Glutamatergic neuron (in vitro differentiated cells): ENCODE measurements at regions not wholly inside any gene's neighbourhood (a gene's known extent, or its start where the extent isn't known, plus 50 kb on each side); places are given as distances from the start of the nearest gene placed in this dataset.
"Not testable (repeated sequence)": the region's sequence is repeated elsewhere in the genome, so short reads cannot be mapped to it uniquely, and the experiment has no call there.

Experiments
- DNase-seq: peaks from one replicate; pipeline ENCODE4 v3.0.0; 2022
- H3K27ac Mint-ChIP-seq: one replicate; pipeline ENCODE4 v1.8.0; 2020; ENCODE audit warnings: mild to moderate bottlenecking, mixed read lengths, inconsistent platforms; ENCODE audit not compliant: unreplicated experiment
- H3K27me3 Mint-ChIP-seq: one replicate; pipeline ENCODE4 v1.8.0; 2020; ENCODE audit warnings: mild to moderate bottlenecking, moderate library complexity, mixed read lengths, inconsistent platforms; ENCODE audit not compliant: unreplicated experiment
- H3K36me3 Mint-ChIP-seq: one replicate; pipeline ENCODE4 v1.8.0; 2020; ENCODE audit warnings: mild to moderate bottlenecking, mixed read lengths, inconsistent platforms; ENCODE audit not compliant: unreplicated experiment
- H3K4me1 Mint-ChIP-seq: one replicate; pipeline ENCODE4 v1.8.0; 2020; ENCODE audit warnings: mild to moderate bottlenecking, low read depth, mixed read lengths, inconsistent platforms; ENCODE audit not compliant: unreplicated experiment
- H3K4me3 Mint-ChIP-seq: one replicate; pipeline ENCODE4 v1.8.0; 2020; ENCODE audit warnings: mild to moderate bottlenecking, mixed read lengths, inconsistent platforms; ENCODE audit not compliant: unreplicated experiment
- H3K9me3 Mint-ChIP-seq: one replicate; pipeline ENCODE4 v1.8.0; 2020; ENCODE audit warnings: mild to moderate bottlenecking, moderate library complexity, mixed read lengths, inconsistent platforms; ENCODE audit not compliant: unreplicated experiment

DNA sequence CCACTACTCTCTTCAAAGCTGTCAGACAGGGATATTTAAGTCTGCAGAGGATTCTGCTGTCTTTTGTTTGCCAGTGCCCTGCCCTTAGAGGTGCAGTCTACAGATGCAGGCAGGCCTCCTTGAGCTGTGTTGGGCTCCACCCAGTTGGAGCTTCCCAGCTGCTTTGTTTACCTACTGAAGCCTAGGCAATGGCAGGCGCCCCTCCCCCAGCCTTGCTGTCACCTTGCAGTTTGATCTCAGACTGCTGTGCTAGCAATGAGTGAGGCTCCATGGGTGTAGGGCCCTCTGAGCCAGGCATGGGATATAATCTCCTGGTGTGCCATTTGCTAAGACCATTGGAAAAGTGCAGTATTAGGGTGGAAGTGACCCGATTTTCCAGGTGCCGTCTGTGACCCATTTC, 151.3 kb upstream of the CCZ1B start:
- H3K4me3 Mint-ChIP-seq, DNase-seq, H3K27me3 Mint-ChIP-seq, H3K4me1 Mint-ChIP-seq, H3K27ac Mint-ChIP-seq: not testable (repeated sequence)
- Mint-ChIP-seq H3K9me3 (peaks cover 16% of the 10 kb centered on the region), H3K36me3 (peaks cover 12% of the 10 kb centered on the region)

DNA sequence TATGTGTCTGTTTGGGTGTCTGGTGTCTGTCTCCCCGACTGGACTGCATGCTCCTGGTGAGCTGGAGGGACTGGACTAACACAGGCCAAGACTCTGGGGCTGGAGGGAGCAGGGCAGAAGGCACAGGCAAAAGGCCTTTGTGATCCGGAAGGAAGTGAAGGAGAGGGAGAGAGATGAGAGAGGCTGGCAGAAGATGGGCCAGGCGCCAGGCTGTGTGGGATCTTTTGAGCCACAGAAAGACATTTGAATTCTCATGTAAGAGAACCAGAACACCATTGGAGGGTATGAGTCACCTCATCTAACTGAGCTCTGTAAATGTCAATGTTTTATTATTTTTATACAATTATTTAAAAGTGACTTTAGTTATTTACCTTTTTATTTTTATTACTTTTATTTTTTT, 152.3 kb upstream of the CCZ1B start:
- Mint-ChIP-seq H3K9me3 (peaks cover 16% of the 10 kb centered on the region), H3K36me3 (peaks cover 12% of the 10 kb centered on the region)
- H3K27ac Mint-ChIP-seq, H3K4me3 Mint-ChIP-seq, H3K27me3 Mint-ChIP-seq, H3K4me1 Mint-ChIP-seq, DNase-seq: not testable (repeated sequence)

DNA sequence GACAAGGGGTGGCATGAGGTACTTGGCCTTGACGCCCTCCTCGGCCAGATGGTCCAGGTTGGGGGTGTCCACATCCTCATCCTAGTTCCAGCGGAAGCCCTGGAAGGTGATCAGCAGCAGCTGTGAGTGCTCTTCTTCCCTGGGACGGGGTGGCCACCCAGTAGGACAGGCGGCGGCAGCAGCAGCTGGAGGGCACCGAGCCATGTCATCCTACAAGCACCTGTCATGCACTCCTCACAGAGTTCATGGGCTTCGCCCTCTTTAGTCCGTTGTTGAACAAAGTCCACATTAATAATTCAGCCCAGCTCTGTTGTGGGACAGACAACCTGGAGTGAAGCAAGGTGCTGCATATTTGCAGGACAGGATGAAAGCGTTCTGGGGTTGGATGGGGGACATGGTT, 153.4 kb upstream of the CCZ1B start:
- H3K4me1 Mint-ChIP-seq, H3K27me3 Mint-ChIP-seq: not testable (repeated sequence)
- H3K9me3 Mint-ChIP-seq: peaks cover 16% of the 10 kb centered on the region

DNA sequence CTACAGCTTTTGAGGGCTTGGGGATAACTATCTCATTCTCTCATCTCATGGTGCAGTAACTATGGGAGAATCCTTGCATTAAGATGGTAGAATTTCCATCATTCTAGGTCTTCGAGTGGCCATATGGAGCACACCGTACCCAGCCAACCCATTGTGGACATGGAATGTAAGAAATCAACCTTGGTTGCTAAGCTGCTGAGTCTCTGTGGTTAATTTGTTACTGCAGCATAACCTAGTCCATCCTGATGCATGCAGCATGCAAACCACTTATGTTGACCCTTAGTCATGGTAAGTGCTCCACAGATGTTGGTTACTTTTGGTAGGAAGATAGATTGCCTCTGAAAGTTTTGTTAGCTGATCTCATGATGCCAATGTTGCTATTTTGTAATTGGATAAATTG, 156.3 kb upstream of the CCZ1B start:
- not testable (repeated sequence) for H3K36me3 Mint-ChIP-seq, H3K4me1 Mint-ChIP-seq, H3K27me3 Mint-ChIP-seq, H3K9me3 Mint-ChIP-seq, H3K4me3 Mint-ChIP-seq, H3K27ac Mint-ChIP-seq, DNase-seq

More for the DNA sequence above, 153.4 kb upstream of the CCZ1B start:
- H3K27ac Mint-ChIP-seq, DNase-seq, H3K4me3 Mint-ChIP-seq: not testable (repeated sequence)
- peaks cover 12% of the 10 kb centered on the region for H3K36me3 Mint-ChIP-seq

DNA sequence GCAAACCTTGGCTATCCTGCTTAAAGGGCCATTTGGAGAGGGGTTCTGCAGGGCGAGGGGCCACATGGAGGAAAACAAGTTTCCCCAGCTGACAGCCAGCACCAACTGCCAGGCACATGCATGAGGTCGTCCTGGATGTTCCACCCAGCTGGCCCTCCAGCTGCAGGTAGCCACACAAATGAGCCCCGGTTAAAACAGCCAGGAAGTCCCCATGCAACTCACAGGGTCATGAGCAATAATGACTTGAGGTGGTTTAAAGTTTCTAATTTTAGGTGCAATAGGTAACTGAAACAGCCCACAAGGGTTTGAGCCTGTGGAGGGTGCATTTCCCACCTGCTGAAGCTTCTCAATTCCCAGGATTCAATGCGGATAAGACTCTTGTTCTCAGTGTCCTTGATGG, 160.8 kb upstream of the CCZ1B start:
- H3K27ac Mint-ChIP-seq, DNase-seq, H3K27me3 Mint-ChIP-seq, H3K9me3 Mint-ChIP-seq, H3K4me1 Mint-ChIP-seq, H3K4me3 Mint-ChIP-seq, H3K36me3 Mint-ChIP-seq: not testable (repeated sequence)

DNA sequence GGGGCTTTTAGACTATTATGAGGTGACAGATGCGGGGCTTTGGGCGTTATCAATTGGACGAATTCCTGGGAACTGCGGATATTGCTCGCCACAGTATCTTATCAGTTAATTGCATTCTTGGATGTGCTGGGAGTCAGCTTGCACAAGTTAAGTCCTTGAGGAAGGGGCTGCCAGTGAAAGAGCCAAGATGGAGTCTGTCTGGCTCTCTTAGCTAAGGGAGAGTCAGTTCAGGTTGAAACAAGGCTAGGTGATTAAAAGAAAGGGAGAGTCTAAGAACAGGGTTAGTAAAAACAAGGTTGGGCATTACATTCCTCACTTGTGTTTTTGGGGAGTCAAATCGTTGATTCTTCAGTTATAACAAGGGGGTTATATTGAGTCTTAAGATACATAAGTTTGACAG, 162.5 kb upstream of the CCZ1B start:
- not testable (repeated sequence) for H3K27me3 Mint-ChIP-seq, H3K4me3 Mint-ChIP-seq

DNA sequence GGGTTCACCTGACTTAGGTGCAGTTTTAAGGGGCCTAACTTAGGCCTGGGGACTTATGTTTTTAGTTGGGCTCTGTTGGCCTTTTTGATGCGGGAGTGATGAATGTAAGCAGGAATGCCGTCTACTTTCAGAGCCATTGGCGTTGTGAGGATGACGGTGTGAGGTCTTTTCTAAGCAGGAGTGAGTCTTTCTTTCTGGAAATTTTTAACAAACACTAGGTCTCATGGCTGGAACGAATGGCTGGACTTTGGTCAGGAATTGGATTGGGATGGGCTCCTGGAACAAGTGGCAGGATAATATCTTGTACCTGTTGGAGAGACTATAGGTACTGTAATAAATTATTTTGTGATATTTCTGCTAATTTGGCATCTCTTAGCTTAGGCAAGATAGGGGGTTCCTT, 163.9 kb upstream of the CCZ1B start:
- H3K4me1 Mint-ChIP-seq, H3K4me3 Mint-ChIP-seq, H3K36me3 Mint-ChIP-seq, H3K9me3 Mint-ChIP-seq, DNase-seq, H3K27me3 Mint-ChIP-seq, H3K27ac Mint-ChIP-seq: not testable (repeated sequence)

More for the DNA sequence above, 162.5 kb upstream of the CCZ1B start:
- not testable (repeated sequence) for H3K27ac Mint-ChIP-seq, H3K36me3 Mint-ChIP-seq, H3K4me1 Mint-ChIP-seq, H3K9me3 Mint-ChIP-seq, DNase-seq

DNA sequence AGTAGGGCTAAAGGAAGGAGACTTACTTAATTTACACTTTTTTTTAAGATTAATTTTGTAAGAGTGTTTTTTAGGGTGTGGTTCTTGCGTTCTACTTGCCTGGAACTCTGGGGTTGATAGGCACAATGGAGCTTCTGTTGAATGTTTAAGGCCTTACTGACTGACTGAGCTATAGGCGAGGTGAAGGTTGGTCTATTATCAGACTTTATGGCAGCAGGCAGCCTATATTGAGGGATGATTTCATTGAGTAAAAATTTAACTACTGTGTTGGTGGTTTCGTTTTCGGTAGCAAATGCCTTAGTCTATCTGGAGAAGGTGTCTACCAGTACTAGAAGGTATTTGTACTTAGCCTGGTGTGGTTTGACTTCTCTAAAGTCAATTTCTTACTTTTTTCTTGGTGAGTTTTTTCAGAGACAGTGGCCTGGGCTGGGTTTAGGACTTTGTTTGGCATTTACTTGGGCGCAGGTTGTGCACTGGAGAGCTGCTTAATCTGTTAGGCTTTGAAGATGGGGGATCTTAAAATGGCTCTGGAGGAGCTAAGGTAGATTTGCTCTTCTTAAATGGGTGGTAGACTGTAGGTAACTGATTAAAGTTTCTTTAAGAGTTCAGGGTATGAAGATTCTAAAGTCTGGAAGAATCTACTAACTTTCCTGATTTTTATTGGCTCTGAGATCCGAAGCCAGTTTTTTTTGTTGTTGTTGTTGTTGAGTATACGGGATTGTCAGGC, 164.5 kb upstream of the CCZ1B start:
- H3K9me3 Mint-ChIP-seq, H3K27me3 Mint-ChIP-seq, H3K36me3 Mint-ChIP-seq, H3K4me3 Mint-ChIP-seq, DNase-seq, H3K27ac Mint-ChIP-seq, H3K4me1 Mint-ChIP-seq: not testable (repeated sequence)

DNA sequence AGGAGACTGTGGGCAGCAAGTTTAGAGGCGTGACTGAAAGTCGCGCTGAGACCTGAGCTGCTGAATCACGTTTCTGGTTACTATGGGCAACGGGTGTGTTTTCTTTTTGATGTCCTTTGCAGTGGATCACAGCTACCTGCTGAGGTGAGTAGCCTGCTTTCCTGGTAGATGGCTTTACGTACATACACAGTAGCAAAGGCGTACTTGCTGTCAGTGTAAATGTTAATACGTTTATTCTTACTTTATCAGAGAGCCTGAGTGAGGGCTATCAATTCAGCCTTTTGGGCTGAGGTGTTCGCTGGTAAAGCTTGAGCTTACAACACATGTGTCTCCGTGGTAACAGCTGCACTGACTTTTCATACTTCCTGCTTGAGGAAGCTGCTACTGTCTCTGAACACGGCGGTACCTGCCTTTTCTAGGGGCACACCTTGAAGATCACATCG, 165.1 kb upstream of the CCZ1B start:
- DNase-seq, H3K4me1 Mint-ChIP-seq, H3K9me3 Mint-ChIP-seq, H3K27ac Mint-ChIP-seq, H3K36me3 Mint-ChIP-seq, H3K27me3 Mint-ChIP-seq, H3K4me3 Mint-ChIP-seq: not testable (repeated sequence)

DNA sequence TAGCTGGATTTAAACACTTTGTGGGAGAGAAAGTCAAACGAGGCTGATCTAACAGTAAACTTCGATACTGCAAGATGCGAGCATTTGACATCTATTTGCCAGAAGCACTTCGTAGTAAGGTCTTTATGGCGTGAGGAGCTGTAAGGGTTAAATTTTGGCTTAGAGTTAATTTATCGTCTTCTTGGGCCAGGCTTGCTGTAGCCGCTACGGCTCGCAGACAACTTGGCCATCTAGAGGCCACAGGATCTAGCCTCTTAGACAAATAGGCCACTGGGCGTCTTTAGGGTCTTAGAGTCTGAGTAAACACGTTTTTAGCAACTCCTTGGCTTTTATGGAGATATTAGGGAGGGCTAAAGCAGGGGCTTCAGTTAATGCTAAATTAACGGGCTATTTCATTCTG, 165.6 kb upstream of the CCZ1B start:
- H3K4me1 Mint-ChIP-seq, H3K27me3 Mint-ChIP-seq, H3K9me3 Mint-ChIP-seq, H3K36me3 Mint-ChIP-seq, H3K4me3 Mint-ChIP-seq, DNase-seq, H3K27ac Mint-ChIP-seq: not testable (repeated sequence)

DNA sequence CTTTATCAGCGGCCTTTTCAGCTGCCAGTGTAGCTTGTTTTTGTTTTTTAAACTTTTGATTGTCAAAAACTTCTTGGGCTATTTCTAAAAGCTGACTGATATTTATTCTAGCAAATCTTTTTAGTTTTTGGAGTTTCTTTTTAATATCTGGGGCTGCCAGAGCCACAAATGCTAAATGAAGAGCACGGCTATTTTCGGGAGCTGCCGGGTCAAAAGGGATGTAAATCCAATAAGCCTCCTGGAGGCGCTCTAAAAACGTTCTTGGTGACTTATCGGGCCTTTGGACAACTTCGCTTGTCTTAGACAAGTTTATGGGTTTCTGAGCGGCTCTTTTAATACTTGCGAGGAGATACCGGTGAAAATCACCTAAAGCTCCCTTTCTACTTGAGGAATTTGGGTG, 166.1 kb upstream of the CCZ1B start:
- H3K4me3 Mint-ChIP-seq, H3K4me1 Mint-ChIP-seq, H3K27me3 Mint-ChIP-seq, H3K36me3 Mint-ChIP-seq, H3K9me3 Mint-ChIP-seq, H3K27ac Mint-ChIP-seq, DNase-seq: not testable (repeated sequence)

DNA sequence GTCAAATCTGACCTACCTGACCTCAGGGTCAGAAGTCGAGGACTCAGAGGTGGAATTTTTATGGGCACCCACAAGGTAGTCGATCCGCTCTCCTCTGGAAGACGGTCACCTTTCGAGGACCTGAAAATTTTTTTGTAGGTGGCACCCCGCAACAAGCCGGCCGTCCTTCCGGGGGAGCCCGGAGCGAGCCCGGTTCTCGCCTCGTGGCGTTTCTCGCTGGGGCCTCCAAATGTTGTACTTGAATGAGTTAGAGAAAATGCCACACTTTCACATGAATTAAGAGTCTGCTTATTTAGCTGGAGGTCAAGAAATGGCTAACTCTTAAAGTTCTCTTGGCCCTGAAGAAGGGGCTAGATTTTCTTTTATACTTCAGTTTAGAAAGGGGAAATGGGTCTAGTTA, 169.0 kb upstream of the CCZ1B start:
- H3K36me3 Mint-ChIP-seq, H3K4me1 Mint-ChIP-seq, H3K4me3 Mint-ChIP-seq, H3K27me3 Mint-ChIP-seq, H3K9me3 Mint-ChIP-seq, H3K27ac Mint-ChIP-seq, DNase-seq: not testable (repeated sequence)
